Activated CD4-positive, alpha-beta memory T cell treated with anti-CD3 and anti-CD28 coated beads, Interleukin-2, amount 10 ng/mL, durations not matched to agents 7 days and 5 days (primary cell): ENCODE measurements at regions not wholly inside any gene's neighbourhood (a gene's known extent, or its start where the extent isn't known, plus 50 kb on each side); places are given as distances from the start of the nearest gene placed in this dataset.

Experiments used
- CTCF ChIA-PET: fragments of 350-600 bp; sonication (Branson Sonifier 250); formaldehyde crosslinking; loops from one replicate; lab custom pipeline; 2021; ENCODE audit warnings: antibody characterized with exemption, inconsistent platforms; lab: Charles Lee
- POLR2A ChIA-PET: fragments of 350-600 bp; sonication (Branson Sonifier 250); formaldehyde crosslinking; loops from one replicate; lab custom pipeline; 2021; ENCODE audit warnings: antibody characterized with exemption; lab: Charles Lee
- DNase-seq: peaks from one replicate; pipeline ENCODE4 v3.0.0-alpha.2; 2020
- H3K27ac Mint-ChIP-seq: one replicate; pipeline ENCODE4 v1.8.0; 2021; ENCODE audit warnings: mild to moderate bottlenecking, mixed read lengths
- H3K27me3 Mint-ChIP-seq: one replicate; pipeline ENCODE4 v1.8.0; 2021; ENCODE audit warnings: mixed read lengths
- H3K36me3 Mint-ChIP-seq: one replicate; pipeline ENCODE4 v1.8.0; 2021; ENCODE audit warnings: low read depth, mixed read lengths
- H3K4me1 Mint-ChIP-seq: one replicate; pipeline ENCODE4 v1.8.0; 2021; ENCODE audit warnings: mixed read lengths
- H3K4me3 Mint-ChIP-seq: one replicate; pipeline ENCODE4 v1.8.0; 2021; ENCODE audit warnings: mild to moderate bottlenecking, mixed read lengths
- H3K9me3 Mint-ChIP-seq: one replicate; pipeline ENCODE4 v1.8.0; 2021; ENCODE audit warnings: mixed read lengths

- Mint-ChIP-seq H3K9me3 (no peaks in the 10 kb centered on the region), H3K4me1 (no peaks in the 10 kb centered on the region), H3K27ac (no peak overlapping the region), H3K36me3 (no peaks in the 10 kb centered on the region), H3K27me3 (no peaks in the 10 kb centered on the region), H3K4me3 (no peak overlapping the region)
- ChIA-PET CTCF (no interaction called here), POLR2A (no interaction called here)
- DNase-seq, result no peak
These were observed 573.3 kb downstream of the MCTP2 start for GRCh38 chr15:94804613-94805012.

GRCh38 chr15:94815110-94815731 lies 583.9 kb downstream of the MCTP2 start:
- Mint-ChIP-seq H3K4me3 (no peak overlapping the region), H3K27me3 (no peaks in the 10 kb centered on the region), H3K9me3 (no peaks in the 10 kb centered on the region), H3K4me1 (no peaks in the 10 kb centered on the region), H3K36me3 (no peaks in the 10 kb centered on the region), H3K27ac (no peak overlapping the region)
- POLR2A ChIA-PET, result no interaction called here
- DNase-seq, result no peak
- CTCF ChIA-PET, result no interaction called here

- DNase-seq, result no peak
- Mint-ChIP-seq H3K27me3 (no peaks in the 10 kb centered on the region), H3K4me1 (no peaks in the 10 kb centered on the region), H3K4me3 (no peak overlapping the region), H3K27ac (no peak overlapping the region), H3K36me3 (no peaks in the 10 kb centered on the region), H3K9me3 (no peaks in the 10 kb centered on the region)
- CTCF ChIA-PET, result no interaction called here
- POLR2A ChIA-PET, result no interaction called here
These were observed 584.6 kb downstream of the MCTP2 start for GRCh38 chr15:94815914-94816313.

GRCh38 chr15:94829887-94830884 lies 598.8 kb downstream of the MCTP2 start:
- H3K9me3 Mint-ChIP-seq, result peaks cover 2% of the 10 kb centered on the region
- H3K27ac Mint-ChIP-seq, result no peak overlapping the region
- H3K27me3 Mint-ChIP-seq, result no peaks in the 10 kb centered on the region
- ChIA-PET CTCF (interaction anchor here (1.0 kb wide), 1 partner anchor 262 kb away, joined by 3 read pairs; no protein-coding TSS in a partner anchor), POLR2A (no interaction called here)
- DNase-seq, result no peak
- H3K36me3 Mint-ChIP-seq, result no peaks in the 10 kb centered on the region
- H3K4me3 Mint-ChIP-seq, result no peak overlapping the region
- H3K4me1 Mint-ChIP-seq, result no peaks in the 10 kb centered on the region

GRCh38 chr15:94834000-94834399 lies 602.6 kb downstream of the MCTP2 start:
- no peak for DNase-seq
- no peaks in the 10 kb centered on the region for H3K36me3 Mint-ChIP-seq
- no peaks in the 10 kb centered on the region for H3K27me3 Mint-ChIP-seq
- no peaks in the 10 kb centered on the region for H3K4me1 Mint-ChIP-seq
- H3K27ac Mint-ChIP-seq, result no peak overlapping the region
- H3K9me3 Mint-ChIP-seq, result peaks cover 2% of the 10 kb centered on the region
- CTCF ChIA-PET, result no interaction called here
- H3K4me3 Mint-ChIP-seq, result no peak overlapping the region
- POLR2A ChIA-PET, result no interaction called here

GRCh38 chr15:94834494-94834893 lies 603.1 kb downstream of the MCTP2 start:
- no peaks in the 10 kb centered on the region for H3K36me3 Mint-ChIP-seq
- peaks cover 2% of the 10 kb centered on the region for H3K9me3 Mint-ChIP-seq
- no peak overlapping the region for H3K27ac Mint-ChIP-seq
- H3K4me1 Mint-ChIP-seq, result no peaks in the 10 kb centered on the region
- DNase-seq, result no peak
- CTCF ChIA-PET, result no interaction called here
- H3K4me3 Mint-ChIP-seq, result no peak overlapping the region
- no peaks in the 10 kb centered on the region for H3K27me3 Mint-ChIP-seq
- POLR2A ChIA-PET, result no interaction called here

- H3K9me3 Mint-ChIP-seq, result no peaks in the 10 kb centered on the region
- ChIA-PET POLR2A (no interaction called here), CTCF (no interaction called here)
- no peak overlapping the region for H3K4me3 Mint-ChIP-seq
- no peaks in the 10 kb centered on the region for H3K4me1 Mint-ChIP-seq
- DNase-seq, result no peak
- no peaks in the 10 kb centered on the region for H3K36me3 Mint-ChIP-seq
- H3K27me3 Mint-ChIP-seq, result no peaks in the 10 kb centered on the region
- H3K27ac Mint-ChIP-seq, result no peak overlapping the region
These were observed 606.9 kb downstream of the MCTP2 start for GRCh38 chr15:94838281-94838680.

GRCh38 chr15:94840794-94841783 lies 609.7 kb downstream of the MCTP2 start:
- Mint-ChIP-seq H3K27me3 (peaks cover 23% of the 10 kb centered on the region), H3K4me1 (no peaks in the 10 kb centered on the region), H3K9me3 (no peaks in the 10 kb centered on the region), H3K36me3 (no peaks in the 10 kb centered on the region), H3K27ac (no peak overlapping the region), H3K4me3 (no peak overlapping the region)
- no peak for DNase-seq
- ChIA-PET POLR2A (no interaction called here), CTCF (no interaction called here)

GRCh38 chr15:94843060-94843459 lies 611.7 kb downstream of the MCTP2 start:
- no peaks in the 10 kb centered on the region for H3K36me3 Mint-ChIP-seq
- H3K4me1 Mint-ChIP-seq, result no peaks in the 10 kb centered on the region
- H3K27me3 Mint-ChIP-seq, result peaks cover 28% of the 10 kb centered on the region
- ChIA-PET CTCF (interaction anchor here (0.6 kb wide), 1 partner anchor 34 kb away, joined by 3 read pairs; no protein-coding TSS in a partner anchor), POLR2A (no interaction called here)
- DNase-seq, result no peak
- H3K4me3 Mint-ChIP-seq, result no peak overlapping the region
- no peaks in the 10 kb centered on the region for H3K9me3 Mint-ChIP-seq
- H3K27ac Mint-ChIP-seq, result no peak overlapping the region

- ChIA-PET CTCF (no interaction called here), POLR2A (no interaction called here)
- Mint-ChIP-seq H3K27ac (no peak overlapping the region), H3K27me3 (peaks cover 28% of the 10 kb centered on the region), H3K4me1 (no peaks in the 10 kb centered on the region), H3K9me3 (no peaks in the 10 kb centered on the region), H3K4me3 (no peak overlapping the region), H3K36me3 (no peaks in the 10 kb centered on the region)
- no peak for DNase-seq
These were observed 612.8 kb downstream of the MCTP2 start for GRCh38 chr15:94844198-94844537.

- Mint-ChIP-seq H3K36me3 (no peaks in the 10 kb centered on the region), H3K9me3 (no peaks in the 10 kb centered on the region), H3K27ac (no peak overlapping the region), H3K4me3 (no peak overlapping the region), H3K27me3 (peaks cover 28% of the 10 kb centered on the region), H3K4me1 (no peaks in the 10 kb centered on the region)
- no peak for DNase-seq
- ChIA-PET POLR2A (no interaction called here), CTCF (no interaction called here)
These were observed 613.4 kb downstream of the MCTP2 start for GRCh38 chr15:94844538-94845389.

GRCh38 chr15:94845390-94845716 lies 614.0 kb downstream of the MCTP2 start:
- Mint-ChIP-seq H3K27ac (no peak overlapping the region), H3K9me3 (no peaks in the 10 kb centered on the region), H3K36me3 (no peaks in the 10 kb centered on the region), H3K4me1 (no peaks in the 10 kb centered on the region), H3K27me3 (peaks cover 28% of the 10 kb centered on the region), H3K4me3 (no peak overlapping the region)
- ChIA-PET CTCF (no interaction called here), POLR2A (no interaction called here)
- DNase-seq, result no peak
